Ovary (tissue), 7 donors: ENCODE measurements at regions not wholly inside any gene's neighbourhood (a gene's known extent, or its start where the extent isn't known, plus 50 kb on each side); places are given as distances from the start of the nearest gene placed in this dataset.
"Not testable (repeated sequence)": the region's sequence is repeated elsewhere in the genome, so short reads cannot be mapped to it uniquely, and the experiment has no call there.

Source experiments
- DNase-seq, 5 donors: peaks; one replicate each; pipeline ENCODE4 v3.0.0-alpha.2; 2019 to 2020
- H3K27ac ChIP-seq, 2 donors: fragments of 200-600 bp; one replicate each; pipeline versions ENCODE4 v1.5.1 to v1.8.0; 2019 to 2022
- H3K27me3 ChIP-seq: fragments of 200-600 bp; one replicate; pipeline ENCODE4 v1.8.0; 2022
- H3K36me3 ChIP-seq: fragments of 200-600 bp; sonication (generic); one replicate; pipeline ENCODE4 v1.5.1; 2019
- H3K4me1 ChIP-seq: one replicate; pipeline ENCODE4 v1.8.1; 2013; ENCODE audit warnings: mild to moderate bottlenecking, moderate library complexity; ENCODE audit not compliant: insufficient read depth
- H3K4me3 ChIP-seq: fragments of 200-600 bp; sonication (generic); one replicate; pipeline ENCODE4 v1.5.1; 2017
- H3K9me3 ChIP-seq, 2 donors: fragments of 200-600 bp in 1 of 2; sonication (generic) in 1 of 2; one replicate each; pipeline versions ENCODE4 v1.5.1 to v1.8.1; 2013 to 2019; ENCODE audit warnings: mild to moderate bottlenecking in 1 of 2, moderate library complexity in 1 of 2
- EP300 ChIP-seq: sonication (generic); formaldehyde crosslinking; IDR thresholded peaks from one replicate; pipeline ENCODE4 v1.6.1; 2017; ENCODE audit warnings: antibody characterized with exemption
- POLR2A ChIP-seq: fragments of 450-650 bp; IDR thresholded peaks from one replicate; pipeline ENCODE4 v1.6.1; 2017; ENCODE audit warnings: antibody characterized with exemption, mild to moderate bottlenecking, moderate library complexity
- WGBS, 3 donors: extraction: QIAGEN DNeasy Blood & Tissue Kit in 1 of 3; methylation state at CpG; one replicate each; pipeline versions ENCODE4 v1.1.5 to v1.1.7; 2013 to 2017; 5-methylcytosine and 5-hydroxymethylcytosine counted together
- intact Hi-C, 4 donors: fragments of 100-400 bp; cut with DNase I; formaldehyde crosslinking; loops; one replicate each; pipeline versions ENCODE4 v1.11.0 to v1.15.1; 2022 to 2023
- TF ChIP-seq, protein P1 (sequence below), 3 donors: fragments of 450-650 bp in 2 of 3; fragments of 200-600 bp in 1 of 3; IDR thresholded peaks; one replicate each; pipeline versions ENCODE4 v1.5.1 to v1.8.0; 2016 to 2022; ENCODE audit warnings: antibody characterized with exemption in 3 of 3, mild to moderate bottlenecking in 1 of 3
- donor health status: DM: no; HTN: no; CAD: no; lungs with moderate emphysema.
- donor health status: DM: no; HTN: no; CAD: no.
- donor health status: Bipolar disorder and iron deficiency.
- donor health status: DM: no; HTN: no; CAD: no.
- donor health status: DM: yes; HTN: yes; CAD: no.

DNA sequence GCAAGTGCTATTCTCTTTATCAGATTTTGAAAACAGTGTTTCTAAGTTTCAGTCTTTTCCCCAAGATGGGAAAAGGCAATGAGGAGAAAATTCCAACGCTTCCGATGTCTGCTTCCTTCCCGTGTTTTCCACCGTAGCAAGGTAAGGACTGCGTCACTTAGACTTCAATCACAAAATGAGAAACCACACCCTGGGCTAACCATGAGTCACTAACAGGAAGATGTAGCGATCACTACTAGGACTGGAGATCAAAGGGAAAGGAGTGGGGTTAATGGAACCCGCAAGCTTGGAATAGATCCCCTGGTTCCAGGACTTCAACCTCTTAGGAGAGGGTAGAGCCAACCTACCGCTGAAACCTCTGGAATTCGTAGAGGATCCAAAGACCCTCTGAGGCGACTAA lies 250.7 kb upstream of the ZFP42 start:
- H3K36me3 ChIP-seq = no peaks in the 10 kb centered on the region
- no peak for DNase-seq
- WGBS, 3 donors = 90 to 94% (median 93%) methylated on average over 10 of the region's 10 CpGs
- no peaks in the 10 kb centered on the region for H3K27me3 ChIP-seq
- no peak overlapping the region for H3K27ac ChIP-seq
- TF ChIP-seq, protein P1, sequence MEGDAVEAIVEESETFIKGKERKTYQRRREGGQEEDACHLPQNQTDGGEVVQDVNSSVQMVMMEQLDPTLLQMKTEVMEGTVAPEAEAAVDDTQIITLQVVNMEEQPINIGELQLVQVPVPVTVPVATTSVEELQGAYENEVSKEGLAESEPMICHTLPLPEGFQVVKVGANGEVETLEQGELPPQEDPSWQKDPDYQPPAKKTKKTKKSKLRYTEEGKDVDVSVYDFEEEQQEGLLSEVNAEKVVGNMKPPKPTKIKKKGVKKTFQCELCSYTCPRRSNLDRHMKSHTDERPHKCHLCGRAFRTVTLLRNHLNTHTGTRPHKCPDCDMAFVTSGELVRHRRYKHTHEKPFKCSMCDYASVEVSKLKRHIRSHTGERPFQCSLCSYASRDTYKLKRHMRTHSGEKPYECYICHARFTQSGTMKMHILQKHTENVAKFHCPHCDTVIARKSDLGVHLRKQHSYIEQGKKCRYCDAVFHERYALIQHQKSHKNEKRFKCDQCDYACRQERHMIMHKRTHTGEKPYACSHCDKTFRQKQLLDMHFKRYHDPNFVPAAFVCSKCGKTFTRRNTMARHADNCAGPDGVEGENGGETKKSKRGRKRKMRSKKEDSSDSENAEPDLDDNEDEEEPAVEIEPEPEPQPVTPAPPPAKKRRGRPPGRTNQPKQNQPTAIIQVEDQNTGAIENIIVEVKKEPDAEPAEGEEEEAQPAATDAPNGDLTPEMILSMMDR (IDR thresholded peaks at IDR 0.05) = no peak
- no peak for TF ChIP-seq EP300
- no peak for TF ChIP-seq POLR2A
- no peak overlapping the region for H3K4me3 ChIP-seq
- H3K9me3 ChIP-seq = no peaks in the 10 kb centered on the region
- intact Hi-C loops = no loop called here
- no peaks in the 10 kb centered on the region for H3K4me1 ChIP-seq

- WGBS, 3 donors = 84 to 92% (median 88%) methylated on average over 1 of the region's 1 CpG
- H3K4me1 ChIP-seq, H3K27me3 ChIP-seq, H3K4me3 ChIP-seq, DNase-seq, H3K36me3 ChIP-seq, intact Hi-C loops, H3K27ac ChIP-seq, H3K9me3 ChIP-seq: not testable (repeated sequence)
Observed at GRCh38 chr4:187750652-187751051, 244.9 kb upstream of the ZFP42 start.

DNA sequence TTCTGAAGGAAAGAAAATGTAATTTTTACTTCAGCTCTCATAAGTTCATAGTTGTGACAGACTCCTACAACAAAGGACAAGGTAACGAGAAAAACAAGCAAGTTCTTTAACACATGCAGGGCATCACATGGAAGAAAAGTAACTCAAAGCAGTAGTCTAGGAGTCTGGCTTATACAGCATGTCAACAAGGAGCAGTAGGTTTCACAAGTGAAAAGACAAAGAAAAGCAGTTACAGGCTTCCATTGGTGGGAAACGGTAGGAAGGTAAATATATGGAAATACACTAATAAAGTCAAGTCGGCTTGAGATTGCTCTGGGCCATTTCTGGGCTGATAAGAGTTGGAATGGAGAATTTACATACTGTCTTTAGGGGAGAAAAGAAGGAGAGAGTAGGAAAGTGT lies 228.4 kb upstream of the ZFP42 start:
- TF ChIP-seq, protein P1 (IDR thresholded peaks at IDR 0.05) = no peak
- TF ChIP-seq EP300 (no peak), POLR2A (no peak)
- H3K27me3 ChIP-seq = no peaks in the 10 kb centered on the region
- H3K9me3 ChIP-seq = no peaks in the 10 kb centered on the region
- intact Hi-C loops = no loop called here
- no peak for DNase-seq
- H3K4me1 ChIP-seq = no peaks in the 10 kb centered on the region
- 54 to 65% (median 55%) methylated on average over 3 of the region's 3 CpGs for WGBS, 3 donors
- no peak overlapping the region for H3K4me3 ChIP-seq
- H3K36me3 ChIP-seq = no peaks in the 10 kb centered on the region
- no peak overlapping the region for H3K27ac ChIP-seq

- no peak overlapping the region for H3K4me3 ChIP-seq
- H3K9me3 ChIP-seq = no peaks in the 10 kb centered on the region
- TF ChIP-seq, protein P1 (IDR thresholded peaks at IDR 0.05) = no peak
- no peaks in the 10 kb centered on the region for H3K36me3 ChIP-seq
- H3K27me3 ChIP-seq = no peaks in the 10 kb centered on the region
- DNase-seq = no peak
- H3K27ac ChIP-seq = no peak overlapping the region
- intact Hi-C loops = no loop called here
- H3K4me1 ChIP-seq = no peaks in the 10 kb centered on the region
Observed at GRCh38 chr4:187767687-187768086, 227.9 kb upstream of the ZFP42 start.

DNA sequence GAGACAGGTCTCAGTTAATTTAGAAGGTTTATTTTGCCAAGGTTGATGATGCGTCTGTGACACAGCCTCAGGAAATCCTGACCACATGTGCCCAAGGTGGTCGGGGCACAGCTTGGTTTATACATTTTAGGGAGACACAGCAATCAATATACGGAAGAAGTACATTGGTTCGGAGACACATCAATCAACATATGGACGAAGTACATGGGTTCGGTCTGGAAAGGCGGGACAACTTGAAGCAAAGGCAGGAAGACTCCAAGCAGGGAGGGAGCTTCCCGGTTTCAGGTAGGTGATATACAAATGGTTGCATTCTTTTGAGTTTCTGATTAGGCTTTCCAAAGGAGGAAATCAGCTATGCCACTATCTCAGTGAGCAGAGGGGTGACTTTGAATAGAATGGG lies 225.2 kb upstream of the ZFP42 start:
- H3K36me3 ChIP-seq = no peaks in the 10 kb centered on the region
- no peaks in the 10 kb centered on the region for H3K27me3 ChIP-seq
- H3K4me1 ChIP-seq = no peaks in the 10 kb centered on the region
- DNase-seq = no peak
- H3K27ac ChIP-seq = no peak overlapping the region
- no peaks in the 10 kb centered on the region for H3K9me3 ChIP-seq
- WGBS, 3 donors = 94 to 97% (median 95%) methylated on average over 8 of the region's 8 CpGs
- intact Hi-C loops = no loop called here
- TF ChIP-seq POLR2A (no peak), EP300 (no peak)
- TF ChIP-seq, protein P1 (IDR thresholded peaks at IDR 0.05) = no peak
- no peak overlapping the region for H3K4me3 ChIP-seq
